K562 (cell line): ENCODE measurements at regions not wholly inside any gene's neighbourhood (a gene's known extent, or its start where the extent isn't known, plus 50 kb on each side); places are given as distances from the start of the nearest gene placed in this dataset.

Source experiments
- ATAC-seq: fragments of 200-7000 bp; cut with Tn5 transposase; 3 replicates; pipeline ENCODE4 v1.9.1; 2020; ENCODE audit warnings: moderate library complexity
- BruUV-seq: library from RNA; stranded (reverse); fragments of 400-500 nt; replicated peaks from 2 replicates; lab custom pipeline; 2021; lab: Mats Ljungman, UMichigan
- CTCF ChIA-PET: fragments of 300-600 bp; formaldehyde crosslinking; extraction: SDS; loops from one replicate; lab custom pipeline; 2021; ENCODE audit warnings: low intra/inter-chr PET ratio; lab: Yijun Ruan, JAX
- POLR2A ChIA-PET: fragments of 300-600, 350-650 bp; sonication (Branson Sonifier 250); formaldehyde crosslinking; extraction: SDS; loops from one replicate; lab custom pipeline; 2021; ENCODE audit warnings: antibody characterized with exemption, inconsistent platforms; lab: Yijun Ruan, JAX
- DNase-seq, 4 experiments: peaks; one replicate each; pipeline versions ENCODE4 v3.0.0 to v3.0.0-alpha.2; 2011 to 2018; ENCODE audit warnings: low spot score in 3 of 4, mixed read lengths in 3 of 4; ENCODE audit errors: extremely low read depth in 1 of 4
- FAIRE-seq: peaks from 2 replicates; lab custom pipeline; 2011; peaks lifted over from hg19 to GRCh38; lab: Jason Lieb, UNC
- H2AFZ ChIP-seq: 2 replicates; pipeline ENCODE4 v1.6.0; 2011; ENCODE audit warnings: low read depth, low read length, control low read depth, inconsistent platforms
- H3K27ac ChIP-seq: fragments of 200-600 bp; 3 replicates; pipeline ENCODE4 v1.8.0; 2011; ENCODE audit warnings: low read depth, mild to moderate bottlenecking, control low read depth, inconsistent platforms, low read length, moderate library complexity, mixed read lengths; ENCODE audit errors: extremely low read depth
- H3K27me3 ChIP-seq, 2 experiments: fragments of 300-600 bp in 1 of 2; 2 replicates in 1 of 2; 3 replicates in 1 of 2; pipeline versions ENCODE4 v1.6.0 to v1.8.0; 2011; ENCODE audit warnings: inconsistent platforms in 2 of 2, low read length in 2 of 2, mild to moderate bottlenecking in 1 of 2, mixed read lengths in 1 of 2, moderate library complexity in 1 of 2; ENCODE audit not compliant: control insufficient read depth in 2 of 2, insufficient read depth in 2 of 2
- H3K36me3 ChIP-seq: fragments of 300-600 bp; 3 replicates; pipeline ENCODE4 v1.8.0; 2011; ENCODE audit warnings: mild to moderate bottlenecking, low read length, inconsistent platforms; ENCODE audit not compliant: control insufficient read depth, insufficient read depth
- H3K4me1 ChIP-seq, 2 experiments: fragments of 200-600 bp in 1 of 2; replicated peaks in 1 of 2; 2 replicates in 1 of 2; 3 replicates in 1 of 2; pipeline versions ENCODE4 v1.5.1 to v1.8.0; 2011; ENCODE audit warnings: inconsistent platforms in 2 of 2, low read length in 2 of 2, mild to moderate bottlenecking in 1 of 2, mixed read lengths in 1 of 2, moderate library complexity in 1 of 2; ENCODE audit not compliant: control insufficient read depth in 2 of 2, insufficient read depth in 2 of 2
- H3K4me2 ChIP-seq: 2 replicates; pipeline ENCODE4 v1.6.1; 2011; ENCODE audit warnings: low read length, control low read depth, inconsistent platforms, mixed read lengths; ENCODE audit not compliant: insufficient read depth
- H3K4me3 ChIP-seq: fragments of 200-600 bp; sonication (generic), shearing (Covaris generic); 2 replicates; pipeline ENCODE4 v1.5.1; 2016; ENCODE audit warnings: control low read depth, inconsistent platforms
- H3K79me2 ChIP-seq: fragments of 200-600 bp; 3 replicates; pipeline ENCODE4 v1.8.0; 2011; ENCODE audit warnings: low read length, inconsistent platforms; ENCODE audit not compliant: control insufficient read depth, insufficient read depth
- H3K9ac ChIP-seq, 2 experiments: 2 replicates each; pipeline versions ENCODE4 v1.6.0 to v1.6.1; 2011; ENCODE audit warnings: low read depth in 2 of 2, low read length in 2 of 2, control low read depth in 1 of 2, inconsistent platforms in 1 of 2, mild to moderate bottlenecking in 1 of 2, mixed read lengths in 1 of 2; ENCODE audit not compliant: insufficient read depth in 1 of 2
- H3K9me1 ChIP-seq: one replicate; pipeline ENCODE4 v1.6.0; 2011; ENCODE audit warnings: inconsistent platforms, mild to moderate bottlenecking, low read length, moderate library complexity; ENCODE audit not compliant: control insufficient read depth, insufficient read depth
- H3K9me3 ChIP-seq: replicated peaks from 2 replicates; pipeline ENCODE4 v1.5.1; 2011; ENCODE audit warnings: low read depth, low read length, inconsistent platforms; ENCODE audit not compliant: control insufficient read depth, insufficient read depth
- H4K20me1 ChIP-seq: replicated peaks from 2 replicates; pipeline ENCODE4 v1.6.1; 2011; ENCODE audit warnings: low read length, inconsistent platforms, mixed read lengths; ENCODE audit not compliant: control insufficient read depth, insufficient read depth
- DPF2 ChIP-seq: fragments of 450-650 bp; IDR thresholded peaks from 2 replicates; pipeline ENCODE4 v1.6.1; 2016
- ESRRB ChIP-seq: fragments of 250-450 bp; sonication (Bioruptor Pico); IDR thresholded peaks from 2 replicates; pipeline ENCODE4 v1.5.0; 2020; ENCODE audit warnings: mild to moderate bottlenecking, moderate library complexity, borderline replicate concordance
- FOXA1 ChIP-seq: fragments of 450-650 bp; IDR thresholded peaks from 2 replicates; pipeline ENCODE4 v1.6.1; 2016; ENCODE audit warnings: mild to moderate bottlenecking, borderline replicate concordance
- ILF3 ChIP-seq: fragments of 450-650 bp; IDR thresholded peaks from 2 replicates; pipeline ENCODE4 v1.6.1; 2018; ENCODE audit warnings: antibody characterized with exemption, mild to moderate bottlenecking, moderate library complexity, borderline replicate concordance
- MYC ChIP-seq, 2 experiments: fragments of 250-450 bp in 1 of 2; sonication (Bioruptor Pico) in 1 of 2; IDR thresholded peaks; 2 replicates each; pipeline versions ENCODE4 v1.5.1 to v1.6.1; 2012 to 2021; ENCODE audit warnings: low read depth in 2 of 2, borderline replicate concordance in 1 of 2, improper control_type of control experiment in 1 of 2, low read length in 1 of 2, mild to moderate bottlenecking in 1 of 2, moderate library complexity in 1 of 2
- NFE2L1 ChIP-seq: fragments of 450-650 bp; IDR thresholded peaks from 2 replicates; pipeline ENCODE4 v1.6.1; 2016; ENCODE audit warnings: missing genetic modification characterization, low read depth, mild to moderate bottlenecking, missing compliant biosample characterization, moderate library complexity, borderline replicate concordance
- PYGO2 ChIP-seq: fragments of 450-650 bp; IDR thresholded peaks from 2 replicates; pipeline ENCODE4 v1.6.1; 2016; ENCODE audit warnings: mild to moderate bottlenecking, missing genetic modification characterization, moderate library complexity, missing compliant biosample characterization
- SMAD3 ChIP-seq: fragments of 450-650 bp; formaldehyde crosslinking; conservative IDR thresholded peaks from 2 replicates; pipeline ENCODE4 v1.4.0; 2020; ENCODE audit warnings: mild to moderate bottlenecking
- SMARCA5 ChIP-seq: fragments of 450-650 bp; IDR thresholded peaks from 2 replicates; pipeline ENCODE4 v1.6.1; 2016
- XRCC4 ChIP-seq: IDR thresholded peaks from one replicate; pipeline ENCODE4 v1.6.1; 2011; ENCODE audit not compliant: insufficient read depth, insufficient read length; ENCODE audit errors: extremely low read depth
- ZC3H4 ChIP-seq: sonication (generic); formaldehyde crosslinking; IDR thresholded peaks from 2 replicates; pipeline ENCODE4 v1.9.0; 2021; ENCODE audit warnings: missing genetic modification reagents, borderline replicate concordance
- ZNF121 ChIP-seq: sonication (generic); formaldehyde crosslinking; conservative IDR thresholded peaks from 2 replicates; pipeline ENCODE4 v1.8.0; 2022; ENCODE audit warnings: missing genetic modification reagents
- ZNF165 ChIP-seq: fragments of 250-450 bp; sonication (Bioruptor Pico); IDR thresholded peaks from 2 replicates; pipeline ENCODE4 v1.4.0; 2020; ENCODE audit warnings: borderline replicate concordance
- WGBS: fragments of 100-300 bp; shearing (Covaris generic); methylation state at CpG from one replicate; pipeline ENCODE4 v1.1.6; 2016; ENCODE audit warnings: low coverage, mixed read lengths; ENCODE audit not compliant: insufficient coverage; ENCODE audit errors: missing lambda C conversion rate; 5-methylcytosine and 5-hydroxymethylcytosine counted together
- in situ Hi-C: fragments of 300-500 bp; cut with MboI; formaldehyde crosslinking; loops from 4 replicates; pipeline ENCODE4 v1.15.0; 2018; ENCODE audit warnings: inconsistent platforms, mixed read lengths
- intact Hi-C: fragments of 100-400 bp; cut with micrococcal nuclease; formaldehyde crosslinking; loops from 2 replicates; pipeline ENCODE4 v1.14.2; 2022
- TF ChIP-seq, protein P1 (sequence below): sonication (generic); formaldehyde crosslinking; IDR thresholded peaks from 2 replicates; pipeline ENCODE4 v1.5.0; 2020; ENCODE audit warnings: missing genetic modification reagents

DNA sequence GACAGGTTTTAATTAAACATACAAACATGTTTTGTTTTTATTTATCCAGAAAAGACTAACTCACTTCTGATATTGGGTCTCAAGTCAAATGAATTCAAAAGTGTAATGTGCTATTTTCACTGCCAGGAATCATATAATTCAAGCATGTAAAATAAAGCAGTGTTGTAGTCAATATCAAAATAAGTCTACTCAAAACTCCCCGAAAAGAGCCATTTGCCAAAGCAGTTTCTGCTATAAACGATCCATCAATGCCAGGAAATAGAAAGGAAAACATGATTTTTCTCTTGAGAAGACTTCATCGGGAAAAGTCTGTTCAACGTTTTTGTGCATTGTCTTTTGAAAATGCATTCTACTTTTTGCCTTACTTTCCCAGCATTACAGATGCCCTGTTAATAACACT, 633.3 kb downstream of the FAT4 start (continued):
- TF ChIP-seq ZNF165 (CRISPR knock-in tag) (no peak), SMAD3 (no peak), ZNF121 (CRISPR knock-in tag) (no peak), XRCC4 (no peak)

DNA sequence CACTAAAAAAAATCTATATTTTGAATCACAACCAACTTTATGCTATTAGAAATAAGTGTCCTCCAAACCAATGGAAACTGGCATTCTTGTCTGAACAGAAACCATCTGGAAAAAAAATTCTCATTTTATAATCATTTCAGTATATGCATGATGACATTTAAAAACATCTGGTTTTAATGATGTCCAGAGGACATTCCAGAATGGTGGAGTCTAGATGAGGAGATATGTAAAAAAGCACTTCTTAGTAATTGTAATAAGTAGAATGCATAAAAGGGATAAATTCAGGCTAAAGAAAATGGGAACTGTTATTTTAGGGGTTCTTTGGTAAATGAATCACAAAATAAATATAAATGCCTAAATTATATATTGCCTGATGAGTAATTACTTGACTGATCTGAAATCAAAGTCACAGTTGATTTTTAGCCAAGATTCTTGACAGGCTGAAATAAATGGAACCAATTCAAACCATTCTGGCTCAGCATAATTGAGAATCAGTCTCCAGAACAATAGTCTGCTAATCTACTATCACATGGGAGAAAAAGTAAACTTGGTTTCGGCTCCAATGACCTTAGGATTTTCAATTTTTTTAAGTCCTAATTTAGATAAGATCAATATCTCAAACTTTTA, 636.6 kb downstream of the FAT4 start:
- no TSS peak for BruUV-seq
- ATAC-seq (no peak), FAIRE-seq (no peak), DNase-seq (no peak)
- no peaks in the 10 kb centered on the region for H3K27me3 ChIP-seq
- H3K4me1 ChIP-seq, result no peaks in the 10 kb centered on the region
- no peak overlapping the region for H3K27ac ChIP-seq
- no peaks in the 10 kb centered on the region for H3K9me1 ChIP-seq
- no peak overlapping the region for H2AFZ ChIP-seq
- H3K4me2 ChIP-seq, result no peak overlapping the region
- H3K79me2 ChIP-seq, result no peaks in the 10 kb centered on the region
- no peaks in the 10 kb centered on the region for H4K20me1 ChIP-seq
- in situ Hi-C loops, result no loop called here
- H3K9me3 ChIP-seq, result no peaks in the 10 kb centered on the region
- TF ChIP-seq SMARCA5 (no peak), FOXA1 (no peak), ILF3 (no peak), ESRRB (CRISPR knock-in tag) (no peak), ZC3H4 (CRISPR knock-in tag) (no peak), MYC (IDR thresholded peaks at IDR 0.05; ENCODE audit: low read depth, low read length) (no peak), MYC (CRISPR knock-in tag; IDR thresholded peaks at IDR 0.05; ENCODE audit: borderline replicate concordance, low read depth) (no peak), NFE2L1 (tag) (no peak), PYGO2 (tag) (no peak), DPF2 (no peak)
- TF ChIP-seq, protein P1, sequence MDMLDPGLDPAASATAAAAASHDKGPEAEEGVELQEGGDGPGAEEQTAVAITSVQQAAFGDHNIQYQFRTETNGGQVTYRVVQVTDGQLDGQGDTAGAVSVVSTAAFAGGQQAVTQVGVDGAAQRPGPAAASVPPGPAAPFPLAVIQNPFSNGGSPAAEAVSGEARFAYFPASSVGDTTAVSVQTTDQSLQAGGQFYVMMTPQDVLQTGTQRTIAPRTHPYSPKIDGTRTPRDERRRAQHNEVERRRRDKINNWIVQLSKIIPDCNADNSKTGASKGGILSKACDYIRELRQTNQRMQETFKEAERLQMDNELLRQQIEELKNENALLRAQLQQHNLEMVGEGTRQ, result no peak
- CTCF ChIA-PET, result no interaction called here
- H3K36me3 ChIP-seq, result no peaks in the 10 kb centered on the region
- no peak overlapping the region for H3K4me3 ChIP-seq
- WGBS, result 0% methylated on average over 1 of the region's 1 CpG
- intact Hi-C loops, result no loop called here
- POLR2A ChIA-PET, result no interaction called here
- H3K9ac ChIP-seq, result no peak overlapping the region
